Immature natural killer cell (primary cell): ENCODE measurements at regions not wholly inside any gene's neighbourhood (a gene's known extent, or its start where the extent isn't known, plus 50 kb on each side); places are given as distances from the start of the nearest gene placed in this dataset.

ENCODE experiments used
- DNase-seq, 3 donors: peaks; one replicate each; pipeline ENCODE4 v3.0.0; 2022; ENCODE audit warnings: mixed read lengths in 1 of 3
- H3K27ac Mint-ChIP-seq, 6 donors: one replicate each; pipeline ENCODE4 v1.8.0; 2020; ENCODE audit warnings: mixed read lengths in 6 of 6, mild to moderate bottlenecking in 5 of 6, inconsistent platforms in 4 of 6, moderate library complexity in 3 of 6
- H3K27me3 Mint-ChIP-seq, 3 donors: one replicate each; pipeline ENCODE4 v1.8.0; 2020 to 2021; ENCODE audit warnings: low read depth in 3 of 3, mild to moderate bottlenecking in 3 of 3, mixed read lengths in 3 of 3, moderate library complexity in 3 of 3, inconsistent platforms in 1 of 3
- H3K36me3 Mint-ChIP-seq, 3 donors: one replicate each; pipeline ENCODE4 v1.8.0; 2020; ENCODE audit warnings: mixed read lengths in 3 of 3, inconsistent platforms in 2 of 3, mild to moderate bottlenecking in 2 of 3
- H3K4me1 Mint-ChIP-seq, 2 donors: one replicate each; pipeline ENCODE4 v1.8.0; 2020; ENCODE audit warnings: inconsistent platforms in 2 of 2, mild to moderate bottlenecking in 2 of 2, mixed read lengths in 2 of 2, moderate library complexity in 1 of 2
- H3K4me3 Mint-ChIP-seq, 5 donors: one replicate each; pipeline ENCODE4 v1.8.0; 2020; ENCODE audit warnings: mild to moderate bottlenecking in 5 of 5, mixed read lengths in 5 of 5, inconsistent platforms in 3 of 5, moderate library complexity in 3 of 5
- H3K9me3 Mint-ChIP-seq, 6 donors: one replicate each; pipeline ENCODE4 v1.8.0; 2020; ENCODE audit warnings: mild to moderate bottlenecking in 6 of 6, mixed read lengths in 6 of 6, inconsistent platforms in 4 of 6, moderate library complexity in 3 of 6

- no peak for DNase-seq
- Mint-ChIP-seq H3K36me3 (no peaks in the 10 kb centered on the region), H3K27me3 (peaks cover 0 to 6% (median 0%) of the 10 kb centered on the region in 3 donors), H3K4me3 (no peak overlapping the region), H3K9me3 (peaks cover 0 to 6% (median 1%) of the 10 kb centered on the region in 6 donors), H3K4me1 (no peaks in the 10 kb centered on the region), H3K27ac (no peak overlapping the region)
Measured at GRCh38 chr11:127362754-127363308, 362.3 kb upstream of the KIRREL3 start.

- no peaks in the 10 kb centered on the region for H3K4me1 Mint-ChIP-seq
- H3K9me3 Mint-ChIP-seq, result peaks cover 0 to 6% (median 1%) of the 10 kb centered on the region in 6 donors
- no peak overlapping the region for H3K27ac Mint-ChIP-seq
- no peak for DNase-seq
- H3K36me3 Mint-ChIP-seq, result no peaks in the 10 kb centered on the region
- no peak overlapping the region for H3K4me3 Mint-ChIP-seq
- peaks cover 0 to 5% (median 0%) of the 10 kb centered on the region in 3 donors for H3K27me3 Mint-ChIP-seq
Measured at GRCh38 chr11:127358160-127358559, 357.6 kb upstream of the KIRREL3 start.

GRCh38 chr11:127350476-127350875, 349.9 kb upstream of the KIRREL3 start:
- Mint-ChIP-seq H3K4me1 (no peaks in the 10 kb centered on the region), H3K27ac (no peak overlapping the region)

GRCh38 chr11:127345819-127346459, 345.4 kb upstream of the KIRREL3 start:
- peaks cover 2 to 4% (median 2%) of the 10 kb centered on the region in 3 donors for H3K27me3 Mint-ChIP-seq
- no peak overlapping the region for H3K4me3 Mint-ChIP-seq
- no peaks in the 10 kb centered on the region for H3K36me3 Mint-ChIP-seq
- DNase-seq, result no peak
- H3K4me1 Mint-ChIP-seq, result no peaks in the 10 kb centered on the region
- no peak overlapping the region for H3K27ac Mint-ChIP-seq
- peaks cover 0 to 2% (median 0%) of the 10 kb centered on the region in 6 donors for H3K9me3 Mint-ChIP-seq

More at GRCh38 chr11:127350476-127350875, 349.9 kb upstream of the KIRREL3 start:
- DNase-seq, result no peak
- Mint-ChIP-seq H3K27me3 (peaks cover 2 to 6% (median 2%) of the 10 kb centered on the region in 3 donors), H3K36me3 (no peaks in the 10 kb centered on the region), H3K4me3 (no peak overlapping the region), H3K9me3 (peaks cover 0 to 2% (median 0%) of the 10 kb centered on the region in 6 donors)

GRCh38 chr11:127340438-127340837, 339.9 kb upstream of the KIRREL3 start:
- no peaks in the 10 kb centered on the region for H3K36me3 Mint-ChIP-seq
- peaks cover 0 to 5% (median under 1%) of the 10 kb centered on the region in 6 donors for H3K9me3 Mint-ChIP-seq
- no peak for DNase-seq
- peaks cover 0 to 2% (median 0%) of the 10 kb centered on the region in 3 donors for H3K27me3 Mint-ChIP-seq
- no peak overlapping the region for H3K4me3 Mint-ChIP-seq
- no peaks in the 10 kb centered on the region for H3K4me1 Mint-ChIP-seq
- H3K27ac Mint-ChIP-seq, result no peak overlapping the region

GRCh38 chr11:127339376-127339775, 338.8 kb upstream of the KIRREL3 start:
- H3K4me3 Mint-ChIP-seq, result no peak overlapping the region
- H3K27me3 Mint-ChIP-seq, result peaks cover 0 to 2% (median 0%) of the 10 kb centered on the region in 3 donors
- H3K4me1 Mint-ChIP-seq, result no peaks in the 10 kb centered on the region
- H3K36me3 Mint-ChIP-seq, result no peaks in the 10 kb centered on the region
- H3K27ac Mint-ChIP-seq, result no peak overlapping the region
- DNase-seq, result no peak
- peaks cover 0 to 6% (median under 1%) of the 10 kb centered on the region in 6 donors for H3K9me3 Mint-ChIP-seq

- Mint-ChIP-seq H3K4me3 (no peak overlapping the region), H3K27me3 (no peaks in the 10 kb centered on the region), H3K4me1 (no peaks in the 10 kb centered on the region), H3K27ac (no peak overlapping the region), H3K9me3 (peaks cover 0 to 7% (median under 1%) of the 10 kb centered on the region in 6 donors), H3K36me3 (no peaks in the 10 kb centered on the region)
- DNase-seq, result no peak
Measured at GRCh38 chr11:127338380-127339259, 338.1 kb upstream of the KIRREL3 start.

GRCh38 chr11:127334466-127334865, 333.9 kb upstream of the KIRREL3 start:
- Mint-ChIP-seq H3K9me3 (peaks cover 2 to 16% (median 4%) of the 10 kb centered on the region in 6 donors), H3K4me3 (no peak overlapping the region), H3K36me3 (no peaks in the 10 kb centered on the region), H3K27me3 (no peaks in the 10 kb centered on the region), H3K27ac (no peak overlapping the region), H3K4me1 (no peaks in the 10 kb centered on the region)
- no peak for DNase-seq

GRCh38 chr11:127332896-127333295, 332.3 kb upstream of the KIRREL3 start:
- Mint-ChIP-seq H3K36me3 (no peaks in the 10 kb centered on the region), H3K9me3 (peaks cover 0 to 16% (median 4%) of the 10 kb centered on the region in 6 donors)

GRCh38 chr11:127330044-127330443, 329.5 kb upstream of the KIRREL3 start:
- DNase-seq, result no peak
- Mint-ChIP-seq H3K4me3 (no peak overlapping the region), H3K27me3 (no peaks in the 10 kb centered on the region), H3K4me1 (no peaks in the 10 kb centered on the region), H3K36me3 (no peaks in the 10 kb centered on the region), H3K27ac (no peak overlapping the region), H3K9me3 (peaks cover 0 to 16% (median 2%) of the 10 kb centered on the region in 6 donors)

More at GRCh38 chr11:127332896-127333295, 332.3 kb upstream of the KIRREL3 start:
- no peaks in the 10 kb centered on the region for H3K4me1 Mint-ChIP-seq
- H3K4me3 Mint-ChIP-seq, result no peak overlapping the region
- no peaks in the 10 kb centered on the region for H3K27me3 Mint-ChIP-seq
- H3K27ac Mint-ChIP-seq, result no peak overlapping the region
- DNase-seq, result no peak

GRCh38 chr11:127308291-127308690, 307.7 kb upstream of the KIRREL3 start:
- Mint-ChIP-seq H3K4me1 (no peaks in the 10 kb centered on the region), H3K4me3 (no peak overlapping the region), H3K27me3 (peaks cover 0 to 2% (median 2%) of the 10 kb centered on the region in 3 donors), H3K27ac (no peak overlapping the region), H3K9me3 (peaks cover 0 to 10% (median 5%) of the 10 kb centered on the region in 6 donors), H3K36me3 (no peaks in the 10 kb centered on the region)
- DNase-seq, result no peak

GRCh38 chr11:127307700-127308099, 307.1 kb upstream of the KIRREL3 start:
- no peak overlapping the region for H3K27ac Mint-ChIP-seq

GRCh38 chr11:127304634-127305033, 304.1 kb upstream of the KIRREL3 start:
- no peak for DNase-seq
- H3K4me3 Mint-ChIP-seq, result no peak overlapping the region
- peaks cover 0 to 2% (median 0%) of the 10 kb centered on the region in 3 donors for H3K27me3 Mint-ChIP-seq
- no peak overlapping the region for H3K27ac Mint-ChIP-seq
- H3K9me3 Mint-ChIP-seq, result peaks cover 0 to 6% (median 3%) of the 10 kb centered on the region in 6 donors
- H3K4me1 Mint-ChIP-seq, result no peaks in the 10 kb centered on the region
- H3K36me3 Mint-ChIP-seq, result no peaks in the 10 kb centered on the region

More at GRCh38 chr11:127307700-127308099, 307.1 kb upstream of the KIRREL3 start:
- peaks cover 0 to 2% (median 0%) of the 10 kb centered on the region in 3 donors for H3K27me3 Mint-ChIP-seq
- no peaks in the 10 kb centered on the region for H3K36me3 Mint-ChIP-seq
- H3K4me3 Mint-ChIP-seq, result no peak overlapping the region
- no peak for DNase-seq
- no peaks in the 10 kb centered on the region for H3K4me1 Mint-ChIP-seq
- peaks cover 0 to 10% (median 5%) of the 10 kb centered on the region in 6 donors for H3K9me3 Mint-ChIP-seq

GRCh38 chr11:127288926-127289325, 288.4 kb upstream of the KIRREL3 start:
- no peaks in the 10 kb centered on the region for H3K4me1 Mint-ChIP-seq
- H3K27me3 Mint-ChIP-seq, result peaks cover 0 to 2% (median 0%) of the 10 kb centered on the region in 3 donors
- peaks cover 0 to 32% (median 15%) of the 10 kb centered on the region in 6 donors for H3K9me3 Mint-ChIP-seq
- DNase-seq, result no peak
- no peak overlapping the region for H3K27ac Mint-ChIP-seq
- H3K36me3 Mint-ChIP-seq, result no peaks in the 10 kb centered on the region
- no peak overlapping the region for H3K4me3 Mint-ChIP-seq
